GM23338 (cell line): ENCODE measurements at regions not wholly inside any gene's neighbourhood (a gene's known extent, or its start where the extent isn't known, plus 50 kb on each side); places are given as distances from the start of the nearest gene placed in this dataset.

Source experiments
- CTCF ChIP-seq, 2 experiments: fragments of 200-600 bp in 1 of 2; sonication (generic) in 1 of 2; conservative IDR thresholded peaks; 2 replicates each; pipeline versions ENCODE4 v1.5.1 to v1.6.1; 2016 to 2017; ENCODE audit warnings: antibody characterized with exemption in 2 of 2, low read depth in 2 of 2, mild to moderate bottlenecking in 2 of 2, moderate library complexity in 1 of 2
- EZH2 ChIP-seq: fragments of 200-600 bp; sonication (generic); IDR thresholded peaks from one replicate; pipeline ENCODE4 v1.8.0; 2017; ENCODE audit warnings: antibody characterized with exemption, mild to moderate bottlenecking, low read depth; ENCODE audit not compliant: unreplicated experiment
- EZH2phosphoT487 ChIP-seq: fragments of 200-600 bp; sonication (generic); IDR thresholded peaks from one replicate; pipeline ENCODE4 v1.8.1; 2018; ENCODE audit warnings: antibody characterized with exemption; ENCODE audit not compliant: unreplicated experiment

DNA sequence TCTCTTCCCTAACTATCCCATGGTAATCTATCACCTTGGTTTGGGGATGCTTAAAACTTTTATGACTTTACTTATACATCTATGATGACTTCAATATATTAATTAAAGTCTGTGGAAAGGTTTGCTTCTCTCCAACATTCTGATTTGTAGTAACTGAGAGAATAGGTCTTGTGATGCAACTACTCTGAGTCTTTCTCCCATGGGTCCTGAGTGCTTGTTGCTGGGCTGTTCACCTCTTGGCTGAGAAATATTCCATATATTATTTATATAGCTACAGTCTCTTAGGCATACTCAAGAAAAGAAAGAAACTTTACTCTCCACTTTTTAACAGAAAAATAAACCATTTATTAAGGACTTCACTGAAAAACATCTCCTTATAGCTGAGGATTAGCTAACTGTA, 119.3 kb upstream of the PLPPR5 start:
- TF ChIP-seq EZH2phosphoT487 = no peak
- TF ChIP-seq EZH2 = no peak
- no peak for TF ChIP-seq CTCF (conservative IDR thresholded peaks at IDR 0.05; ENCODE audit: low read depth in 2 of 2)
